ENCODE measurements at regions not wholly inside any gene's neighbourhood (a gene's known extent, or its start where the extent isn't known, plus 50 kb on each side); places are given as distances from the start of the nearest gene placed in this dataset.
"Not testable (repeated sequence)": the region's sequence is repeated elsewhere in the genome, so short reads cannot be mapped to it uniquely, and the experiment has no call there.

- TF ChIP-seq ZFX (IDR thresholded peaks at IDR 0.05), result no peak
- TF ChIP-seq CTCF (conservative IDR thresholded peaks at IDR 0.05), result no peak
- no peak overlapping the region for H3K27ac ChIP-seq
Measured at GRCh38 chr6:113774127-113774825, 82.9 kb upstream of the MARCKS start.

- H3K27ac ChIP-seq, result no peak overlapping the region
- no peak for TF ChIP-seq ZFX (IDR thresholded peaks at IDR 0.05)
- no peak for TF ChIP-seq CTCF (conservative IDR thresholded peaks at IDR 0.05)
Measured at GRCh38 chr6:113776998-113777397, 80.1 kb upstream of the MARCKS start.

GRCh38 chr6:113777601-113778000, 79.5 kb upstream of the MARCKS start:
- TF ChIP-seq ZFX (IDR thresholded peaks at IDR 0.05) (no peak), CTCF (conservative IDR thresholded peaks at IDR 0.05) (no peak)
- H3K27ac ChIP-seq, result no peak overlapping the region

GRCh38 chr6:113779656-113780055, 77.5 kb upstream of the MARCKS start:
- TF ChIP-seq CTCF (conservative IDR thresholded peaks at IDR 0.05), result no peak
- no peak for TF ChIP-seq ZFX (IDR thresholded peaks at IDR 0.05)
- H3K27ac ChIP-seq, result no peak overlapping the region

GRCh38 chr6:113782636-113783035, 74.5 kb upstream of the MARCKS start:
- H3K27ac ChIP-seq, result no peak overlapping the region
- TF ChIP-seq ZFX (IDR thresholded peaks at IDR 0.05), result no peak
- TF ChIP-seq CTCF (conservative IDR thresholded peaks at IDR 0.05), result no peak

GRCh38 chr6:113786168-113786567, 71.0 kb upstream of the MARCKS start:
- TF ChIP-seq ZFX (IDR thresholded peaks at IDR 0.05), result no peak
- no peak for TF ChIP-seq CTCF (conservative IDR thresholded peaks at IDR 0.05)
- no peak overlapping the region for H3K27ac ChIP-seq

GRCh38 chr6:113788586-113788985, 68.6 kb upstream of the MARCKS start:
- H3K27ac ChIP-seq, result no peak overlapping the region
- TF ChIP-seq CTCF (conservative IDR thresholded peaks at IDR 0.05) (no peak), ZFX (IDR thresholded peaks at IDR 0.05) (no peak)

- H3K27ac ChIP-seq, result not testable (repeated sequence)
Measured at GRCh38 chr6:113791225-113791624, 65.9 kb upstream of the MARCKS start.

GRCh38 chr6:113795371-113795770, 61.8 kb upstream of the MARCKS start:
- not testable (repeated sequence) for H3K27ac ChIP-seq

Measured in C4-2B (cell line).